HL-60 (cell line): ENCODE measurements at regions not wholly inside any gene's neighbourhood (a gene's known extent, or its start where the extent isn't known, plus 50 kb on each side); places are given as distances from the start of the nearest gene placed in this dataset.

Experiments used
- DNase-seq, 2 experiments: peaks; one replicate each; pipeline ENCODE4 v3.0.0-alpha.2; 2010 to 2020; ENCODE audit warnings: low read depth in 1 of 2, low spot score in 1 of 2
- H3K27ac ChIP-seq: fragments of 250-450 bp; sonication (Bioruptor Pico); replicated peaks from 2 replicates; pipeline ENCODE4 v1.5.1; 2020; ENCODE audit warnings: mild to moderate bottlenecking, moderate library complexity
- H3K27me3 ChIP-seq: fragments of 250-450 bp; sonication (Bioruptor Pico); 2 replicates; pipeline ENCODE4 v1.5.1; 2021; ENCODE audit warnings: mild to moderate bottlenecking, moderate library complexity; ENCODE audit not compliant: insufficient read depth, poor library complexity, severe bottlenecking
- H3K4me3 ChIP-seq: replicated peaks from 2 replicates; pipeline ENCODE4 v1.5.1; 2011; ENCODE audit warnings: mild to moderate bottlenecking, control low read depth, low read length; ENCODE audit not compliant: insufficient read depth
- GABPA ChIP-seq: IDR thresholded peaks from 2 replicates; pipeline ENCODE4 v1.6.1; 2012; ENCODE audit warnings: low read depth
- POLR2AphosphoS5 ChIP-seq: IDR thresholded peaks from 2 replicates; pipeline ENCODE4 v1.6.1; 2012; ENCODE audit warnings: low read depth
- SPI1 ChIP-seq: IDR thresholded peaks from 2 replicates; pipeline ENCODE4 v1.6.1; 2012; ENCODE audit warnings: low read depth, mild to moderate bottlenecking, borderline replicate concordance
- TF ChIP-seq, protein P1 (sequence below): IDR thresholded peaks from one replicate; pipeline ENCODE4 v1.5.1; 2011; ENCODE audit warnings: low read length, control low read depth, inconsistent platforms; ENCODE audit not compliant: insufficient read depth
- TF ChIP-seq, protein P2 (sequence below): IDR thresholded peaks from 2 replicates; pipeline ENCODE4 v1.6.1; 2012; ENCODE audit warnings: low read depth; ENCODE audit not compliant: insufficient replicate concordance

DNA sequence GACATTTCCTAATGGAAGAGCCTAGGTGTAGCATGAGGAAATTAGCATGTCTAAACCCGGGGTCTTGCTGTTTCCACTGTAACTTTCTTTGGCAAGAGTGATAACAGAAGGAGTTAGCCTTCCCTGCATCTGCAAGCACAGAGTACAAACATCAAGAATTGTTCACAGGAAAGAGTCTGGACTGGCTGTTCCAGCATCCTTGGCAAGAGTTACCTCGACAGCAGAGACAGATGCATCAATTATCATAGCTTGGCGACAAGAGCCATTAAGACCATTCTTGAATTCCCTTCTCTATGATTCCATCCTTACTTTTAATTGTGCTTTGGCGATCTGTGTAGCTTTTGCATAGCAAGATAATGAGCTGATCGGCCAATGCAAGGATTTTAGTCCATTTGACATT, 82.8 kb upstream of the RALGPS2 start:
- TF ChIP-seq POLR2AphosphoS5 (no peak), SPI1 (no peak), GABPA (no peak)
- TF ChIP-seq, protein P1, sequence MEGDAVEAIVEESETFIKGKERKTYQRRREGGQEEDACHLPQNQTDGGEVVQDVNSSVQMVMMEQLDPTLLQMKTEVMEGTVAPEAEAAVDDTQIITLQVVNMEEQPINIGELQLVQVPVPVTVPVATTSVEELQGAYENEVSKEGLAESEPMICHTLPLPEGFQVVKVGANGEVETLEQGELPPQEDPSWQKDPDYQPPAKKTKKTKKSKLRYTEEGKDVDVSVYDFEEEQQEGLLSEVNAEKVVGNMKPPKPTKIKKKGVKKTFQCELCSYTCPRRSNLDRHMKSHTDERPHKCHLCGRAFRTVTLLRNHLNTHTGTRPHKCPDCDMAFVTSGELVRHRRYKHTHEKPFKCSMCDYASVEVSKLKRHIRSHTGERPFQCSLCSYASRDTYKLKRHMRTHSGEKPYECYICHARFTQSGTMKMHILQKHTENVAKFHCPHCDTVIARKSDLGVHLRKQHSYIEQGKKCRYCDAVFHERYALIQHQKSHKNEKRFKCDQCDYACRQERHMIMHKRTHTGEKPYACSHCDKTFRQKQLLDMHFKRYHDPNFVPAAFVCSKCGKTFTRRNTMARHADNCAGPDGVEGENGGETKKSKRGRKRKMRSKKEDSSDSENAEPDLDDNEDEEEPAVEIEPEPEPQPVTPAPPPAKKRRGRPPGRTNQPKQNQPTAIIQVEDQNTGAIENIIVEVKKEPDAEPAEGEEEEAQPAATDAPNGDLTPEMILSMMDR: no peak
- TF ChIP-seq, protein P2, sequence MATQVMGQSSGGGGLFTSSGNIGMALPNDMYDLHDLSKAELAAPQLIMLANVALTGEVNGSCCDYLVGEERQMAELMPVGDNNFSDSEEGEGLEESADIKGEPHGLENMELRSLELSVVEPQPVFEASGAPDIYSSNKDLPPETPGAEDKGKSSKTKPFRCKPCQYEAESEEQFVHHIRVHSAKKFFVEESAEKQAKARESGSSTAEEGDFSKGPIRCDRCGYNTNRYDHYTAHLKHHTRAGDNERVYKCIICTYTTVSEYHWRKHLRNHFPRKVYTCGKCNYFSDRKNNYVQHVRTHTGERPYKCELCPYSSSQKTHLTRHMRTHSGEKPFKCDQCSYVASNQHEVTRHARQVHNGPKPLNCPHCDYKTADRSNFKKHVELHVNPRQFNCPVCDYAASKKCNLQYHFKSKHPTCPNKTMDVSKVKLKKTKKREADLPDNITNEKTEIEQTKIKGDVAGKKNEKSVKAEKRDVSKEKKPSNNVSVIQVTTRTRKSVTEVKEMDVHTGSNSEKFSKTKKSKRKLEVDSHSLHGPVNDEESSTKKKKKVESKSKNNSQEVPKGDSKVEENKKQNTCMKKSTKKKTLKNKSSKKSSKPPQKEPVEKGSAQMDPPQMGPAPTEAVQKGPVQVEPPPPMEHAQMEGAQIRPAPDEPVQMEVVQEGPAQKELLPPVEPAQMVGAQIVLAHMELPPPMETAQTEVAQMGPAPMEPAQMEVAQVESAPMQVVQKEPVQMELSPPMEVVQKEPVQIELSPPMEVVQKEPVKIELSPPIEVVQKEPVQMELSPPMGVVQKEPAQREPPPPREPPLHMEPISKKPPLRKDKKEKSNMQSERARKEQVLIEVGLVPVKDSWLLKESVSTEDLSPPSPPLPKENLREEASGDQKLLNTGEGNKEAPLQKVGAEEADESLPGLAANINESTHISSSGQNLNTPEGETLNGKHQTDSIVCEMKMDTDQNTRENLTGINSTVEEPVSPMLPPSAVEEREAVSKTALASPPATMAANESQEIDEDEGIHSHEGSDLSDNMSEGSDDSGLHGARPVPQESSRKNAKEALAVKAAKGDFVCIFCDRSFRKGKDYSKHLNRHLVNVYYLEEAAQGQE: no peak
- Histone ChIP-seq H3K27me3 (no peaks in the 10 kb centered on the region), H3K4me3 (no peak overlapping the region), H3K27ac (no peak overlapping the region)
- no peak for DNase-seq

DNA sequence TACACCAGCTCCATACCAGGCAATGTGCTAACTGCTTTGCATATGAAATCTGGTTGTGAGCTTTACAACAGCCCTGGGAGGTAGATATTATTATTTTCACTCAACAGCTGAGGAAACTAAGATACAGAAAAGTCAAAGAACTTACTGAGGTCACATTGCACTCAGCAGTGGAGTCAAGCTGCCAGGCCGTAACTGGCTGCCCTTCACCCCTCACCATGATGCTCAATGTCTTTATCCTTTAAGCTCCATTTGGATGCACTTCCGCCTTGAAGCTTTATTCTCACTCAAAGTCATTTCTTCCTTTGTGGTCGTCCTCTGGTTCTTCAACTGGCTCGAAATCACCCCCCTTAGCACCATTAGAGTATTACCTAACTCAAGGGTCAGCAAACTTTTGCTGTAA, 81.7 kb upstream of the RALGPS2 start:
- DNase-seq: no peak
- Histone ChIP-seq H3K4me3 (no peak overlapping the region), H3K27me3 (no peaks in the 10 kb centered on the region), H3K27ac (no peak overlapping the region)
- TF ChIP-seq POLR2AphosphoS5 (no peak), SPI1 (no peak), GABPA (no peak)
- TF ChIP-seq, protein P1: no peak
- TF ChIP-seq, protein P2: no peak

DNA sequence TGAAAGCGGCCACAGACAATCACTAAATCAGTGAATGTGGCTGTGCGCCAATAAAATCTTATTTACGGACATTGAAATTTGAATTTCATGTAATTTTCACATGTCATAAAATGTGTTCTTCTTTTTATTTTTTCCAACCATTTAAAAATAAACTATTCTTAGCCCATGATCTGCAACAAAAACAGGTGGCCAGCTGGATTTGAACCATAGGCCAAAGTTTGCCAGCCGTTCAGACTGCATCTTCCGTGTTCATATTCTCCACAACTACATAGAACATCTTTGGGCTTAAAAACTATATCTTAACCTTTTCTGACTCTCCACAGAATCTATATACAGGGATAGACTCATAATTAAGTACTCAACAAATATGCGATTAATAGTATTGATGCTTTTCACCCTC, 81.2 kb upstream of the RALGPS2 start:
- Histone ChIP-seq H3K27ac (no peak overlapping the region), H3K4me3 (no peak overlapping the region), H3K27me3 (no peaks in the 10 kb centered on the region)
- DNase-seq: no peak
- TF ChIP-seq SPI1: no peak
- TF ChIP-seq GABPA: no peak
- TF ChIP-seq, protein P1: no peak
- TF ChIP-seq, protein P2: no peak
- TF ChIP-seq POLR2AphosphoS5: no peak
